ENCODE measurements at regions not wholly inside any gene's neighbourhood (a gene's known extent, or its start where the extent isn't known, plus 50 kb on each side); places are given as distances from the start of the nearest gene placed in this dataset.

GRCh38 chr14:44412858-44413569 is 94.1 kb downstream of the FSCB start:
- H3K79me2 ChIP-seq (ENCODE audit: low read length), result no peaks in the 10 kb centered on the region
- no peaks in the 10 kb centered on the region for H4K20me1 ChIP-seq (ENCODE audit: low read length)
- no peak overlapping the region for H3K9ac ChIP-seq (ENCODE audit: low read length)
- no peaks in the 10 kb centered on the region for H3K27me3 ChIP-seq (ENCODE audit: low read length)
- CTCF ChIA-PET, result no interaction called here
- ATAC-seq, result no peak
- no peak overlapping the region for H3K4me3 ChIP-seq (ENCODE audit: low read length)
- intact Hi-C loops (cut with micrococcal nuclease), result no loop called here
- BruUV-seq (replicated peaks), result no TSS peak
- H2AFZ ChIP-seq (ENCODE audit: low read length), result no peak overlapping the region
- no peak for TF ChIP-seq EZH2phosphoT487 (IDR thresholded peaks at IDR 0.05; ENCODE audit: borderline replicate concordance, low read length)
- TF ChIP-seq, protein P1, sequence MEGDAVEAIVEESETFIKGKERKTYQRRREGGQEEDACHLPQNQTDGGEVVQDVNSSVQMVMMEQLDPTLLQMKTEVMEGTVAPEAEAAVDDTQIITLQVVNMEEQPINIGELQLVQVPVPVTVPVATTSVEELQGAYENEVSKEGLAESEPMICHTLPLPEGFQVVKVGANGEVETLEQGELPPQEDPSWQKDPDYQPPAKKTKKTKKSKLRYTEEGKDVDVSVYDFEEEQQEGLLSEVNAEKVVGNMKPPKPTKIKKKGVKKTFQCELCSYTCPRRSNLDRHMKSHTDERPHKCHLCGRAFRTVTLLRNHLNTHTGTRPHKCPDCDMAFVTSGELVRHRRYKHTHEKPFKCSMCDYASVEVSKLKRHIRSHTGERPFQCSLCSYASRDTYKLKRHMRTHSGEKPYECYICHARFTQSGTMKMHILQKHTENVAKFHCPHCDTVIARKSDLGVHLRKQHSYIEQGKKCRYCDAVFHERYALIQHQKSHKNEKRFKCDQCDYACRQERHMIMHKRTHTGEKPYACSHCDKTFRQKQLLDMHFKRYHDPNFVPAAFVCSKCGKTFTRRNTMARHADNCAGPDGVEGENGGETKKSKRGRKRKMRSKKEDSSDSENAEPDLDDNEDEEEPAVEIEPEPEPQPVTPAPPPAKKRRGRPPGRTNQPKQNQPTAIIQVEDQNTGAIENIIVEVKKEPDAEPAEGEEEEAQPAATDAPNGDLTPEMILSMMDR (conservative IDR thresholded peaks at IDR 0.05; ENCODE audit: low read depth, low read length), result no peak
- no peak for TF ChIP-seq EZH2 (IDR thresholded peaks at IDR 0.05; ENCODE audit: low read length, unreplicated experiment)
- POLR2A ChIA-PET (ENCODE audit: unreplicated experiment), result no interaction called here
- no peaks in the 10 kb centered on the region for H3F3A ChIP-seq (ENCODE audit: low read length, unreplicated experiment)
- no peak overlapping the region for H3K27ac ChIP-seq (ENCODE audit: low read length)
- H3K36me3 ChIP-seq (ENCODE audit: low read depth, low read length), result no peaks in the 10 kb centered on the region
- H3K9me2 ChIP-seq (replicated peaks; ENCODE audit: low read length), result no peaks in the 10 kb centered on the region
- H3K4me2 ChIP-seq (ENCODE audit: low read length), result no peak overlapping the region
- no peak for DNase-seq
- H3K9me3 ChIP-seq (ENCODE audit: low read length), result no peaks in the 10 kb centered on the region
- no peaks in the 10 kb centered on the region for H3K4me1 ChIP-seq (ENCODE audit: insufficient read depth, low read length)

GRCh38 chr14:44405011-44405486 is 102.0 kb downstream of the FSCB start:
- H3K4me1 ChIP-seq (ENCODE audit: insufficient read depth, low read length), result peaks cover 8% of the 10 kb centered on the region
- no peaks in the 10 kb centered on the region for H4K20me1 ChIP-seq (ENCODE audit: low read length)
- intact Hi-C loops (cut with micrococcal nuclease), result loop anchor here (2.0 kb wide), 1 partner anchor 66 kb away; no protein-coding TSS in a partner anchor
- no peaks in the 10 kb centered on the region for H3K27me3 ChIP-seq (ENCODE audit: low read length)
- H3K9ac ChIP-seq (ENCODE audit: low read length), result no peak overlapping the region
- H3K9me3 ChIP-seq (ENCODE audit: low read length), result no peaks in the 10 kb centered on the region
- ChIA-PET CTCF (no interaction called here), POLR2A (ENCODE audit: unreplicated experiment) (no interaction called here)
- no TSS peak for BruUV-seq (replicated peaks)
- no peaks in the 10 kb centered on the region for H3F3A ChIP-seq (ENCODE audit: low read length, unreplicated experiment)
- H3K79me2 ChIP-seq (ENCODE audit: low read length), result no peaks in the 10 kb centered on the region
- H3K36me3 ChIP-seq (ENCODE audit: low read depth, low read length), result no peaks in the 10 kb centered on the region
- ATAC-seq (no peak), DNase-seq (no peak)
- H3K4me3 ChIP-seq (ENCODE audit: low read length), result no peak overlapping the region
- H3K27ac ChIP-seq (ENCODE audit: low read length), result no peak overlapping the region
- H3K9me2 ChIP-seq (replicated peaks; ENCODE audit: low read length), result no peaks in the 10 kb centered on the region
- no peak overlapping the region for H2AFZ ChIP-seq (ENCODE audit: low read length)
- H3K4me2 ChIP-seq (ENCODE audit: low read length), result no peak overlapping the region
- TF ChIP-seq, protein P1 (conservative IDR thresholded peaks at IDR 0.05; ENCODE audit: low read depth, low read length), result no peak
- TF ChIP-seq EZH2 (IDR thresholded peaks at IDR 0.05; ENCODE audit: low read length, unreplicated experiment), result no peak
- no peak for TF ChIP-seq EZH2phosphoT487 (IDR thresholded peaks at IDR 0.05; ENCODE audit: borderline replicate concordance, low read length)

GRCh38 chr14:44404599-44404998 is 102.5 kb downstream of the FSCB start:
- no peaks in the 10 kb centered on the region for H4K20me1 ChIP-seq (ENCODE audit: low read length)
- CTCF ChIA-PET, result no interaction called here
- no peaks in the 10 kb centered on the region for H3K9me3 ChIP-seq (ENCODE audit: low read length)
- no peak overlapping the region for H3K4me3 ChIP-seq (ENCODE audit: low read length)
- H3K27ac ChIP-seq (ENCODE audit: low read length), result no peak overlapping the region
- no TSS peak for BruUV-seq (replicated peaks)
- intact Hi-C loops (cut with micrococcal nuclease), result loop anchor here (2.0 kb wide), 1 partner anchor 66 kb away; no protein-coding TSS in a partner anchor
- no peak overlapping the region for H2AFZ ChIP-seq (ENCODE audit: low read length)
- no peak overlapping the region for H3K4me2 ChIP-seq (ENCODE audit: low read length)
- H3K27me3 ChIP-seq (ENCODE audit: low read length), result no peaks in the 10 kb centered on the region
- no peak for DNase-seq
- peak; percentile 20; the same call in 1 of the 2 replicates for ATAC-seq
- no peaks in the 10 kb centered on the region for H3K9me2 ChIP-seq (replicated peaks; ENCODE audit: low read length)
- no peaks in the 10 kb centered on the region for H3K79me2 ChIP-seq (ENCODE audit: low read length)
- POLR2A ChIA-PET (ENCODE audit: unreplicated experiment), result no interaction called here
- H3K4me1 ChIP-seq (ENCODE audit: insufficient read depth, low read length), result peaks cover 8% of the 10 kb centered on the region
- H3K36me3 ChIP-seq (ENCODE audit: low read depth, low read length), result no peaks in the 10 kb centered on the region
- TF ChIP-seq, protein P1 (conservative IDR thresholded peaks at IDR 0.05; ENCODE audit: low read depth, low read length), result no peak
- TF ChIP-seq EZH2phosphoT487 (IDR thresholded peaks at IDR 0.05; ENCODE audit: borderline replicate concordance, low read length), result no peak
- TF ChIP-seq EZH2 (IDR thresholded peaks at IDR 0.05; ENCODE audit: low read length, unreplicated experiment), result no peak
- no peaks in the 10 kb centered on the region for H3F3A ChIP-seq (ENCODE audit: low read length, unreplicated experiment)
- no peak overlapping the region for H3K9ac ChIP-seq (ENCODE audit: low read length)

Measured in PC-3 (cell line).